ENCODE measurements at regions not wholly inside any gene's neighbourhood (a gene's known extent, or its start where the extent isn't known, plus 50 kb on each side); places are given as distances from the start of the nearest gene placed in this dataset.

- Histone ChIP-seq H3K4me3 (ENCODE audit: low read depth in 1 of 2, low read length in 2 of 2) (no peak overlapping the region), H2AFZ (ENCODE audit: low read depth, low read length) (no peak overlapping the region), H3K9ac (ENCODE audit: low read depth, low read length) (no peak overlapping the region), H3K27me3 (ENCODE audit: insufficient read depth, low read length, poor library complexity) (no peaks in the 10 kb centered on the region), H3K27ac (ENCODE audit: low read length) (no peak overlapping the region), H4K20me1 (ENCODE audit: insufficient read depth, low read length) (no peaks in the 10 kb centered on the region), H3K4me1 (ENCODE audit: insufficient read depth, low read length) (no peaks in the 10 kb centered on the region), H3K36me3 (ENCODE audit: insufficient read depth, low read length) (no peaks in the 10 kb centered on the region), H3K79me2 (ENCODE audit: insufficient read depth, low read length) (no peaks in the 10 kb centered on the region), H3K9me3 (ENCODE audit: insufficient read depth, low read length, severe bottlenecking) (no peaks in the 10 kb centered on the region), H3K4me2 (ENCODE audit: insufficient read depth, low read length) (no peak overlapping the region)
- ATAC-seq (ENCODE audit: insufficient read depth, low read depth), result no peak
- TF ChIP-seq CTCF (IDR thresholded peaks at IDR 0.05; ENCODE audit: borderline replicate concordance, extremely low read depth, low read length, poor library complexity, severe bottlenecking) (no peak), EZH2 (IDR thresholded peaks at IDR 0.05; ENCODE audit: borderline replicate concordance, low read depth, low read length, severe bottlenecking) (no peak)
- no peak for DNase-seq
These were observed 607.5 kb downstream of the METTL15 start for GRCh38 chr11:28715726-28716125.

GRCh38 chr11:28713850-28714249 is 605.7 kb downstream of the METTL15 start:
- Histone ChIP-seq H3K4me2 (ENCODE audit: insufficient read depth, low read length) (no peak overlapping the region), H3K9ac (ENCODE audit: low read depth, low read length) (no peak overlapping the region), H3K79me2 (ENCODE audit: insufficient read depth, low read length) (no peaks in the 10 kb centered on the region), H3K4me1 (ENCODE audit: insufficient read depth, low read length) (no peaks in the 10 kb centered on the region), H2AFZ (ENCODE audit: low read depth, low read length) (no peak overlapping the region), H3K27me3 (ENCODE audit: insufficient read depth, low read length, poor library complexity) (no peaks in the 10 kb centered on the region), H3K4me3 (ENCODE audit: low read depth in 1 of 2, low read length in 2 of 2) (no peak overlapping the region), H3K36me3 (ENCODE audit: insufficient read depth, low read length) (no peaks in the 10 kb centered on the region), H3K9me3 (ENCODE audit: insufficient read depth, low read length, severe bottlenecking) (no peaks in the 10 kb centered on the region), H3K27ac (ENCODE audit: low read length) (no peak overlapping the region), H4K20me1 (ENCODE audit: insufficient read depth, low read length) (no peaks in the 10 kb centered on the region)
- ATAC-seq (ENCODE audit: insufficient read depth, low read depth), result no peak
- no peak for DNase-seq
- TF ChIP-seq CTCF (IDR thresholded peaks at IDR 0.05; ENCODE audit: borderline replicate concordance, extremely low read depth, low read length, poor library complexity, severe bottlenecking) (no peak), EZH2 (IDR thresholded peaks at IDR 0.05; ENCODE audit: borderline replicate concordance, low read depth, low read length, severe bottlenecking) (no peak)

GRCh38 chr11:28708075-28708474 is 599.9 kb downstream of the METTL15 start:
- H3K27me3 ChIP-seq (ENCODE audit: insufficient read depth, low read length, poor library complexity), result no peaks in the 10 kb centered on the region
- H3K4me1 ChIP-seq (ENCODE audit: insufficient read depth, low read length), result no peaks in the 10 kb centered on the region
- H3K36me3 ChIP-seq (ENCODE audit: insufficient read depth, low read length), result no peaks in the 10 kb centered on the region
- H3K9ac ChIP-seq (ENCODE audit: low read depth, low read length), result no peak overlapping the region
- H3K4me2 ChIP-seq (ENCODE audit: insufficient read depth, low read length), result no peak overlapping the region
- H3K79me2 ChIP-seq (ENCODE audit: insufficient read depth, low read length), result no peaks in the 10 kb centered on the region
- H3K4me3 ChIP-seq (ENCODE audit: low read depth in 1 of 2, low read length in 2 of 2), result no peak overlapping the region
- H2AFZ ChIP-seq (ENCODE audit: low read depth, low read length), result no peak overlapping the region
- no peak overlapping the region for H3K27ac ChIP-seq (ENCODE audit: low read length)
- no peak for TF ChIP-seq CTCF (IDR thresholded peaks at IDR 0.05; ENCODE audit: borderline replicate concordance, extremely low read depth, low read length, poor library complexity, severe bottlenecking)
- TF ChIP-seq EZH2 (IDR thresholded peaks at IDR 0.05; ENCODE audit: borderline replicate concordance, low read depth, low read length, severe bottlenecking), result no peak
- DNase-seq (no peak), ATAC-seq (ENCODE audit: insufficient read depth, low read depth) (no peak)
- no peaks in the 10 kb centered on the region for H3K9me3 ChIP-seq (ENCODE audit: insufficient read depth, low read length, severe bottlenecking)
- no peaks in the 10 kb centered on the region for H4K20me1 ChIP-seq (ENCODE audit: insufficient read depth, low read length)

GRCh38 chr11:28704801-28705200 is 596.6 kb downstream of the METTL15 start:
- H3K4me3 ChIP-seq (ENCODE audit: low read depth in 1 of 2, low read length in 2 of 2), result no peak overlapping the region
- ATAC-seq (ENCODE audit: insufficient read depth, low read depth), result no peak
- no peaks in the 10 kb centered on the region for H3K4me1 ChIP-seq (ENCODE audit: insufficient read depth, low read length)
- peaks cover 11% of the 10 kb centered on the region for H3K27me3 ChIP-seq (ENCODE audit: insufficient read depth, low read length, poor library complexity)
- H3K9me3 ChIP-seq (ENCODE audit: insufficient read depth, low read length, severe bottlenecking), result no peaks in the 10 kb centered on the region
- no peak overlapping the region for H3K9ac ChIP-seq (ENCODE audit: low read depth, low read length)
- H2AFZ ChIP-seq (ENCODE audit: low read depth, low read length), result no peak overlapping the region
- H3K79me2 ChIP-seq (ENCODE audit: insufficient read depth, low read length), result no peaks in the 10 kb centered on the region
- no peak overlapping the region for H3K27ac ChIP-seq (ENCODE audit: low read length)
- TF ChIP-seq CTCF (IDR thresholded peaks at IDR 0.05; ENCODE audit: borderline replicate concordance, extremely low read depth, low read length, poor library complexity, severe bottlenecking) (no peak), EZH2 (IDR thresholded peaks at IDR 0.05; ENCODE audit: borderline replicate concordance, low read depth, low read length, severe bottlenecking) (no peak)
- no peak for DNase-seq
- no peaks in the 10 kb centered on the region for H3K36me3 ChIP-seq (ENCODE audit: insufficient read depth, low read length)
- H4K20me1 ChIP-seq (ENCODE audit: insufficient read depth, low read length), result no peaks in the 10 kb centered on the region
- no peak overlapping the region for H3K4me2 ChIP-seq (ENCODE audit: insufficient read depth, low read length)

Measured in DND-41 (cell line).